A673 (cell line): ENCODE measurements at regions not wholly inside any gene's neighbourhood (a gene's known extent, or its start where the extent isn't known, plus 50 kb on each side); places are given as distances from the start of the nearest gene placed in this dataset.

Experiments used
- BruUV-seq: library from RNA; stranded (reverse); fragments of 400-500 nt; replicated peaks from 2 replicates; lab custom pipeline; 2021; lab: Mats Ljungman, UMichigan
- CTCF ChIA-PET: fragments of 300-600 bp; sonication (Branson Sonifier 250); formaldehyde crosslinking; loops from one replicate; lab custom pipeline; 2022; ENCODE audit warnings: antibody characterized with exemption; lab: Charles Lee
- POLR2A ChIA-PET: fragments of 300-600 bp; sonication (Branson Sonifier 250); formaldehyde crosslinking; loops from one replicate; lab custom pipeline; 2022; ENCODE audit warnings: antibody characterized with exemption; ENCODE audit not compliant: low non-redundant PET; lab: Charles Lee
- DNase-seq: peaks from one replicate; pipeline ENCODE4 v3.0.0-alpha.2; 2015; ENCODE audit warnings: low spot score
- H3K27ac ChIP-seq: fragments of 200-600 bp; sonication (generic); 2 replicates; pipeline ENCODE4 v1.5.1; 2016; ENCODE audit warnings: mixed run types, low read depth, mild to moderate bottlenecking, mixed read lengths, antibody characterized with exemption, low read length; ENCODE audit not compliant: poor library complexity, severe bottlenecking
- H3K27me3 ChIP-seq: fragments of 200-600 bp; sonication (generic); replicated peaks from 2 replicates; pipeline ENCODE4 v1.6.1; 2017; ENCODE audit warnings: mixed run types, low read depth, mild to moderate bottlenecking, mixed read lengths, antibody characterized with exemption, low read length; ENCODE audit not compliant: insufficient read depth, poor library complexity
- H3K36me3 ChIP-seq: fragments of 200-600 bp; sonication (generic); 2 replicates; pipeline ENCODE4 v1.6.1; 2016; ENCODE audit warnings: mixed run types, mild to moderate bottlenecking, mixed read lengths, antibody characterized with exemption, low read length; ENCODE audit not compliant: insufficient read depth, poor library complexity, severe bottlenecking
- H3K4me1 ChIP-seq: fragments of 200-600 bp; sonication (generic); 2 replicates; pipeline ENCODE4 v1.6.1; 2017; ENCODE audit warnings: mixed run types, mild to moderate bottlenecking, mixed read lengths, antibody characterized with exemption, low read length; ENCODE audit not compliant: insufficient read depth, poor library complexity, severe bottlenecking
- H3K4me3 ChIP-seq: fragments of 200-600 bp; sonication (generic); 2 replicates; pipeline ENCODE4 v1.5.1; 2016; ENCODE audit warnings: low read depth, mixed run types, mild to moderate bottlenecking, mixed read lengths, low read length; ENCODE audit not compliant: poor library complexity, severe bottlenecking
- H3K9me3 ChIP-seq: fragments of 200-600 bp; sonication (generic); 2 replicates; pipeline ENCODE4 v1.6.1; 2016; ENCODE audit warnings: mixed run types, low read depth, mild to moderate bottlenecking, mixed read lengths, antibody characterized with exemption, low read length; ENCODE audit not compliant: poor library complexity, severe bottlenecking
- EZH2 ChIP-seq: fragments of 200-600 bp; sonication (generic); IDR thresholded peaks from 2 replicates; pipeline ENCODE4 v1.6.1; 2017; ENCODE audit warnings: borderline replicate concordance, low read depth, mild to moderate bottlenecking, mixed read lengths, antibody characterized with exemption, low read length; ENCODE audit not compliant: poor library complexity, severe bottlenecking
- intact Hi-C: fragments of 100-400 bp; cut with micrococcal nuclease; formaldehyde crosslinking; loops from one replicate; pipeline ENCODE4 v1.10.0; 2022; ENCODE audit not compliant: unreplicated experiment
- TF ChIP-seq, protein P1 (sequence below): fragments of 300-800, 200-600 bp; sonication (generic); conservative IDR thresholded peaks from 2 replicates; pipeline ENCODE4 v1.5.1; 2017; ENCODE audit warnings: low read depth, mild to moderate bottlenecking, antibody characterized with exemption, low read length, moderate library complexity, mixed read lengths

DNA sequence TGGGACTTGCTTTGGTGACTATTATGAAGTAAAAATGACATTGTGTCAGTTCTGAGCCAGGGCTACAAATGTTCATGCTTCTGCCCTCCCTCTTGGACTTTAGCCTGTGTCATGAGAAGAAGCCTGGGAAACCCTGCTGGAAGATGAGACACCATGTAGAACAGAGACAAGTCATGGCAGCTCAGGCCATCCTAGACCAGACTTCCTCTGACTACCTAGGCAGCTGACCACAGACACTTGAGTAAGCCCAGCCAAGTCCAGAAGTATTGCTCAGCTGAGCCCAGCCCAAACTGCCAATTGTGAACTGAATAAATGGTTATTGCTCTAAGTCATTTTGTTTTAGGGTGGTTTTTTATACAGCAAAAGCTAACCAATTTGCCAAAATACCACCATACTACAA, 467.6 kb upstream of the CNKSR2 start:
- no peak for DNase-seq
- H3K27ac ChIP-seq: no peak overlapping the region
- ChIA-PET POLR2A (no interaction called here), CTCF (no interaction called here)
- no peaks in the 10 kb centered on the region for H3K9me3 ChIP-seq
- H3K27me3 ChIP-seq: no peaks in the 10 kb centered on the region
- no peak overlapping the region for H3K4me3 ChIP-seq
- no peaks in the 10 kb centered on the region for H3K36me3 ChIP-seq
- BruUV-seq: no TSS peak
- intact Hi-C loops: no loop called here
- TF ChIP-seq, protein P1, sequence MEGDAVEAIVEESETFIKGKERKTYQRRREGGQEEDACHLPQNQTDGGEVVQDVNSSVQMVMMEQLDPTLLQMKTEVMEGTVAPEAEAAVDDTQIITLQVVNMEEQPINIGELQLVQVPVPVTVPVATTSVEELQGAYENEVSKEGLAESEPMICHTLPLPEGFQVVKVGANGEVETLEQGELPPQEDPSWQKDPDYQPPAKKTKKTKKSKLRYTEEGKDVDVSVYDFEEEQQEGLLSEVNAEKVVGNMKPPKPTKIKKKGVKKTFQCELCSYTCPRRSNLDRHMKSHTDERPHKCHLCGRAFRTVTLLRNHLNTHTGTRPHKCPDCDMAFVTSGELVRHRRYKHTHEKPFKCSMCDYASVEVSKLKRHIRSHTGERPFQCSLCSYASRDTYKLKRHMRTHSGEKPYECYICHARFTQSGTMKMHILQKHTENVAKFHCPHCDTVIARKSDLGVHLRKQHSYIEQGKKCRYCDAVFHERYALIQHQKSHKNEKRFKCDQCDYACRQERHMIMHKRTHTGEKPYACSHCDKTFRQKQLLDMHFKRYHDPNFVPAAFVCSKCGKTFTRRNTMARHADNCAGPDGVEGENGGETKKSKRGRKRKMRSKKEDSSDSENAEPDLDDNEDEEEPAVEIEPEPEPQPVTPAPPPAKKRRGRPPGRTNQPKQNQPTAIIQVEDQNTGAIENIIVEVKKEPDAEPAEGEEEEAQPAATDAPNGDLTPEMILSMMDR: no peak
- TF ChIP-seq EZH2: no peak
- no peaks in the 10 kb centered on the region for H3K4me1 ChIP-seq

DNA sequence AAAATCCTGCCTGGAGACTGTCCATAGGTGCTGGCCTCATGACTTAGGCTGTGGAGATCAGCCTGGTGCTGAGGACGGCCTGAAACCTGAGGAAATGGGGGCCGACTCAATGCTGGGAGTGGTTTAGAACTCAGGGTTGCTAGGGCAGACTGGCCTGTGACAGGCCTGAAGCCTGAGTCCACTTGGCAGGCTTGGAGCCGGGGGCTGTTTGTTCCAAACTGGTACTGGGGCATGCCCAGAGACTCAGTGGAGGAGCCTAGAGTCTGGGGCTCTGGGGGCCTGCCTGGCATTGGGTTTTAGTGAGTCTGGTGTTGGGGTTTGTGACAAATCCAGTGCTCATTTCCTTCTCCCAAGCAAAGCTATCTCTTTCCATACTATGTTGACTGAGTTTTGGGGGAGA, 489.7 kb upstream of the CNKSR2 start:
- H3K27me3 ChIP-seq: no peaks in the 10 kb centered on the region
- H3K9me3 ChIP-seq: peaks cover 2% of the 10 kb centered on the region
- H3K4me1 ChIP-seq: no peaks in the 10 kb centered on the region
- no peak overlapping the region for H3K27ac ChIP-seq
- intact Hi-C loops: no loop called here
- ChIA-PET POLR2A (no interaction called here), CTCF (no interaction called here)
- no peak for TF ChIP-seq EZH2
- TF ChIP-seq, protein P1: no peak
- no peak for DNase-seq
- no peaks in the 10 kb centered on the region for H3K36me3 ChIP-seq
- no peak overlapping the region for H3K4me3 ChIP-seq
- no TSS peak for BruUV-seq

DNA sequence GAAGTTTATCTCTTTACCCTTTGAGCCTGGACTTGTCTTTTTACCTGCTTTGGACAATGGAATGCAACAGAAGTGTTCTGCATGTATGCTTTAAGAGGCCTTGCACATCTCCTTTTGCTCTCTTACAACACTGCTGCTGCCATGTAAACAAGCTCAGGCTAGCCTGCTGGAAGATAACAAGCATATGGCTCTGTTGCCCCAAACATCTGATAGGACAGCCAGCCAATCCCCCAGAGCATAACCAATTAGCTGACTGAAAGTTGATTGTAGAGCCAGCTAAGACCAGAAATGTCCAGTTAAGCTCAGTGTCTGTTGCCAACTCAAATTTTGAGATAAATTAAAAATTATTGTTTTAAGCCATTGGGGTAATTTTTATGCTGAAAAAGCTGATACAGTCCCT, 510.6 kb upstream of the CNKSR2 start:
- POLR2A ChIA-PET: no interaction called here
- no peak for DNase-seq
- CTCF ChIA-PET: no interaction called here
- TF ChIP-seq, protein P1: no peak
- no peak for TF ChIP-seq EZH2
- intact Hi-C loops: no loop called here
- H3K9me3 ChIP-seq: no peaks in the 10 kb centered on the region
- no TSS peak for BruUV-seq
- no peaks in the 10 kb centered on the region for H3K36me3 ChIP-seq
- H3K4me1 ChIP-seq: no peaks in the 10 kb centered on the region
- H3K4me3 ChIP-seq: no peak overlapping the region
- no peaks in the 10 kb centered on the region for H3K27me3 ChIP-seq
- H3K27ac ChIP-seq: no peak overlapping the region
